Liver (tissue), 3 donors: ENCODE measurements at regions not wholly inside any gene's neighbourhood (a gene's known extent, or its start where the extent isn't known, plus 50 kb on each side); places are given as distances from the start of the nearest gene placed in this dataset.

Experiments
- CTCF ChIP-seq: fragments of 150-350 bp; IDR thresholded peaks from 2 replicates; pipeline ENCODE4 v1.5.1; 2017; ENCODE audit warnings: improper control_type of control experiment, low read depth, low read length; ENCODE audit not compliant: missing input control
- EGR1 ChIP-seq, 2 donors: IDR thresholded peaks; 2 replicates each; pipeline ENCODE4 v1.6.1; 2016 to 2018; ENCODE audit warnings: antibody characterized with exemption in 2 of 2, low read depth in 2 of 2
- RAD21 ChIP-seq, 2 donors: IDR thresholded peaks; 2 replicates each; pipeline ENCODE4 v1.6.1; 2016; ENCODE audit warnings: antibody characterized with exemption in 2 of 2, mild to moderate bottlenecking in 2 of 2
- YY1 ChIP-seq: IDR thresholded peaks from 2 replicates; pipeline ENCODE4 v1.6.1; 2016; ENCODE audit warnings: antibody characterized with exemption, mild to moderate bottlenecking
- ZBTB33 ChIP-seq: IDR thresholded peaks from 2 replicates; pipeline ENCODE4 v1.6.1; 2016; ENCODE audit warnings: antibody characterized with exemption
- donor health status: healthy.
- donor health status: healthy.

GRCh38 chr6:21360336-21360735, 233.2 kb upstream of the SOX4 start:
- TF ChIP-seq RAD21 (IDR thresholded peaks at IDR 0.05): no peak
- no peak for TF ChIP-seq CTCF
- no peak for TF ChIP-seq YY1
- TF ChIP-seq EGR1 (IDR thresholded peaks at IDR 0.05; ENCODE audit: low read depth in 2 of 2): no peak
- TF ChIP-seq ZBTB33: no peak
